Duodenal mucosa (tissue), 2 donors: ENCODE measurements at regions not wholly inside any gene's neighbourhood (a gene's known extent, or its start where the extent isn't known, plus 50 kb on each side); places are given as distances from the start of the nearest gene placed in this dataset.

ENCODE experiments used
- H3K27ac ChIP-seq: one replicate; pipeline ENCODE4 v1.7.0; 2013; ENCODE audit warnings: low read depth, low read length
- H3K27me3 ChIP-seq, 2 donors: one replicate each; pipeline ENCODE4 v1.7.0; 2013; ENCODE audit warnings: low read length in 2 of 2, control low read depth in 1 of 2; ENCODE audit not compliant: insufficient read depth in 2 of 2, control insufficient read depth in 1 of 2
- H3K36me3 ChIP-seq, 2 donors: one replicate each; pipeline ENCODE4 v1.7.0; 2013; ENCODE audit warnings: low read length in 2 of 2, control low read depth in 1 of 2; ENCODE audit not compliant: insufficient read depth in 2 of 2, control insufficient read depth in 1 of 2
- H3K4me1 ChIP-seq, 2 donors: one replicate each; pipeline ENCODE4 v1.7.0; 2013; ENCODE audit warnings: low read length in 2 of 2, control low read depth in 1 of 2; ENCODE audit not compliant: insufficient read depth in 2 of 2, control insufficient read depth in 1 of 2
- H3K4me3 ChIP-seq, 2 donors: one replicate each; pipeline ENCODE4 v1.7.0; 2013; ENCODE audit warnings: low read length in 2 of 2, low read depth in 1 of 2
- H3K9ac ChIP-seq, 2 donors: one replicate each; pipeline ENCODE4 v1.7.0; 2013; ENCODE audit warnings: low read length in 2 of 2, low read depth in 1 of 2
- H3K9me3 ChIP-seq, 2 donors: one replicate each; pipeline ENCODE4 v1.7.0; 2013; ENCODE audit warnings: low read length in 2 of 2, control low read depth in 1 of 2; ENCODE audit not compliant: control insufficient read depth in 1 of 2

- Histone ChIP-seq H3K36me3 (no peaks in the 10 kb centered on the region), H3K4me1 (no peaks in the 10 kb centered on the region), H3K27ac (no peak overlapping the region), H3K9me3 (peaks cover 41 to 62% of the 10 kb centered on the region in 2 donors), H3K4me3 (no peak overlapping the region), H3K27me3 (no peaks in the 10 kb centered on the region), H3K9ac (no peak overlapping the region)
These were observed 278.3 kb downstream of the ALG10 start for GRCh38 chr12:34300376-34301250.

GRCh38 chr12:34301251-34302130 lies 279.2 kb downstream of the ALG10 start:
- H3K9me3 ChIP-seq, result peaks cover 41 to 64% of the 10 kb centered on the region in 2 donors
- H3K4me3 ChIP-seq, result no peak overlapping the region
- H3K36me3 ChIP-seq, result no peaks in the 10 kb centered on the region
- no peaks in the 10 kb centered on the region for H3K4me1 ChIP-seq
- no peak overlapping the region for H3K9ac ChIP-seq
- no peak overlapping the region for H3K27ac ChIP-seq
- H3K27me3 ChIP-seq, result no peaks in the 10 kb centered on the region

GRCh38 chr12:34302131-34302885 lies 280.0 kb downstream of the ALG10 start:
- no peaks in the 10 kb centered on the region for H3K36me3 ChIP-seq
- H3K9me3 ChIP-seq, result peaks cover 38 to 62% of the 10 kb centered on the region in 2 donors

GRCh38 chr12:34303091-34303870 lies 281.0 kb downstream of the ALG10 start:
- no peak overlapping the region for H3K4me3 ChIP-seq
- no peaks in the 10 kb centered on the region for H3K27me3 ChIP-seq
- no peak overlapping the region for H3K9ac ChIP-seq
- no peaks in the 10 kb centered on the region for H3K36me3 ChIP-seq
- peaks cover 35 to 57% of the 10 kb centered on the region in 2 donors for H3K9me3 ChIP-seq
- no peak overlapping the region for H3K27ac ChIP-seq
- no peaks in the 10 kb centered on the region for H3K4me1 ChIP-seq

More at GRCh38 chr12:34302131-34302885, 280.0 kb downstream of the ALG10 start:
- Histone ChIP-seq H3K4me1 (no peaks in the 10 kb centered on the region), H3K27me3 (no peaks in the 10 kb centered on the region), H3K9ac (no peak overlapping the region), H3K4me3 (no peak overlapping the region), H3K27ac (no peak overlapping the region)

- peaks cover 33 to 62% of the 10 kb centered on the region in 2 donors for H3K9me3 ChIP-seq
- no peak overlapping the region for H3K27ac ChIP-seq
- H3K36me3 ChIP-seq, result no peaks in the 10 kb centered on the region
- no peak overlapping the region for H3K4me3 ChIP-seq
- H3K9ac ChIP-seq, result no peak overlapping the region
- H3K27me3 ChIP-seq, result no peaks in the 10 kb centered on the region
- H3K4me1 ChIP-seq, result no peaks in the 10 kb centered on the region
These were observed 281.7 kb downstream of the ALG10 start for GRCh38 chr12:34304001-34304400.

GRCh38 chr12:34304546-34304945 lies 282.2 kb downstream of the ALG10 start:
- H3K27me3 ChIP-seq, result no peaks in the 10 kb centered on the region
- no peaks in the 10 kb centered on the region for H3K36me3 ChIP-seq
- H3K9ac ChIP-seq, result no peak overlapping the region
- H3K4me1 ChIP-seq, result no peaks in the 10 kb centered on the region
- H3K27ac ChIP-seq, result no peak overlapping the region
- peaks cover 31 to 60% of the 10 kb centered on the region in 2 donors for H3K9me3 ChIP-seq
- no peak overlapping the region for H3K4me3 ChIP-seq

- H3K4me1 ChIP-seq, result no peaks in the 10 kb centered on the region
- H3K4me3 ChIP-seq, result no peak overlapping the region
- H3K36me3 ChIP-seq, result no peaks in the 10 kb centered on the region
- peaks cover 27 to 54% of the 10 kb centered on the region in 2 donors for H3K9me3 ChIP-seq
- no peak overlapping the region for H3K9ac ChIP-seq
- no peaks in the 10 kb centered on the region for H3K27me3 ChIP-seq
- no peak overlapping the region for H3K27ac ChIP-seq
These were observed 282.9 kb downstream of the ALG10 start for GRCh38 chr12:34305176-34305575.

- Histone ChIP-seq H3K9ac (no peak overlapping the region), H3K9me3 (peaks cover 27 to 48% of the 10 kb centered on the region in 2 donors), H3K27ac (no peak overlapping the region), H3K36me3 (no peaks in the 10 kb centered on the region), H3K27me3 (no peaks in the 10 kb centered on the region), H3K4me1 (no peaks in the 10 kb centered on the region), H3K4me3 (no peak overlapping the region)
These were observed 284.0 kb downstream of the ALG10 start for GRCh38 chr12:34306133-34306830.
